SH-SY5Y (cell line): ENCODE measurements at regions not wholly inside any gene's neighbourhood (a gene's known extent, or its start where the extent isn't known, plus 50 kb on each side); places are given as distances from the start of the nearest gene placed in this dataset.

Source experiments
- GATA2 ChIP-seq: IDR thresholded peaks from 2 replicates; pipeline ENCODE4 v1.6.1; 2011; ENCODE audit warnings: mild to moderate bottlenecking, low read depth, low read length
- GATA3 ChIP-seq: IDR thresholded peaks from 2 replicates; pipeline ENCODE4 v1.6.1; 2011; ENCODE audit warnings: low read depth, mild to moderate bottlenecking, low read length, moderate library complexity

- no peak for TF ChIP-seq GATA3
- TF ChIP-seq GATA2: no peak
Measured at GRCh38 chr10:55495555-55495954, 694.5 kb upstream of the PCDH15 start.
